Stimulated activated naive CD8-positive, alpha-beta T cell treated with anti-CD3 and anti-CD28 coated beads, Interleukin-15, Interleukin-2, amounts not matched to agents 100 U/mL and 50 U/mL, for 24 hours (primary cell): ENCODE measurements at regions not wholly inside any gene's neighbourhood (a gene's known extent, or its start where the extent isn't known, plus 50 kb on each side); places are given as distances from the start of the nearest gene placed in this dataset.
"Not testable (repeated sequence)": the region's sequence is repeated elsewhere in the genome, so short reads cannot be mapped to it uniquely, and the experiment has no call there.

Experiments
- ATAC-seq: fragments of 150-1000 bp; cut with Tn5 transposase; one replicate; pipeline ENCODE4 v1.10.0; 2021
- DNase-seq: peaks from one replicate; pipeline ENCODE4 v3.0.0; 2021

DNA sequence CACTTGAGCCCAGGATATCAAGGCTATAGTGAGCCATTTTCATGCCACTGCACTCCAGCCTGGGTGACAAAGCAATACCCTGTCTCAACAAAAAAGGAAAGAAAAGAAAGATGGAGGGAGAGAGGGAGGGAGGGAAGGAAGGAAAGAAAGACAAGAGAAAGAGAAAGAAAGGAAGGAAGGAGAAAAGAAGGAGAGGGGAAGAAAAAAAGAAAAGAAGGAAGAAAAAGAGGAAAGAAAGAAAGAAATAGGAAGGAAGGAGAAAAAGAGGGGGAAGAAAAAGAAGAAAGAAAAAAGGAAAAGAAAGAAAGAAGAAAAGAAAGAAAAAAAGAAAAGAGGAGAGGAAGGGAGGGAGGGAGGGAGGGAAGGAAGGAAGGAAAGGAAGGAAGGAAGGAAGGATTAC is 321.5 kb upstream of the CNTNAP2 start:
- ATAC-seq (no peak), DNase-seq (no peak)

DNA sequence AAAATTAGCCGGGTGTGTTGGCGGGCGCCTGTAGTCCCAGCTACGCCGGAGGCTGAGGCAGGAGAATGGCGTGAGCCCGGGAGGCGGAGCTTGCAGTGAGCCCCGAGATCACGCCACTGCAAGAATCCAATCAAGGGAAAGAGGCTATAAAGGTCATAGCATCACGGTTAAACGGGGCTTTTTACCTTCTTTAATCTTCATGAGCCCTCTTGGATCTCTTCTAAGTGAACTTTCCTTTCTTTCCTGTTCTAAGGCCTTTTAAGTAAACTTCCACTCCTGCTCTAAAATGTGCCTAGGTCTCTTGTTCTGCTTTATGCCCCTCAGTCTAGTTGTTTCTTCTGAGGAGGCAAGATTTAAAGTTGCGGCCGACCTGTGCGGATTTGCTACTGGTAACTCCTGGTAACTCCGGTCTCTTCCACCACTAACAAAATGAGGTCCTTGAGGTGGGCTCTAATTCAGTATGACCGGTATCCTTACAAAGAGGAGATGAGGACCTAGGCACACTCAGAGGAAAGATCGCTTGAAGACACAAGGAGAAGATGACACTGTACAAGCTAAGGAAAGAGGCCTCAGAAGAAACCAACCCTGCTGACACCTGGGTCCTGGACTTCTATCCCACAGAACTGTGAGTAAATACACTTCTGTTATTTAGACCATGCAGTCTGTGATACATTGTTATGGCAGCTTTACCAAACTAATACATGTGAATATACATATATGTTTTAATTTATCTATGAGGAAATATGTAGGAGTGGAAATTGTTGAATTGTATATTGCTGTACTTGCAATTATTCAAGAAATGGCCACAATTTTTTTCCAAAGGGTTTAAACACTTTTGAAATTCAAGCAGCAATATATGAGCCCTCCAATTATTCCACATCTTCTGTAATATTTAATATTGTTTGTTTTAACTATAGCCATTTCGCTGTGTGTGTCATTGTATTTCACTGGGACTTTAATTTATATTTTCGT is 331.5 kb upstream of the CNTNAP2 start:
- DNase-seq (no peak), ATAC-seq (no peak)

DNA sequence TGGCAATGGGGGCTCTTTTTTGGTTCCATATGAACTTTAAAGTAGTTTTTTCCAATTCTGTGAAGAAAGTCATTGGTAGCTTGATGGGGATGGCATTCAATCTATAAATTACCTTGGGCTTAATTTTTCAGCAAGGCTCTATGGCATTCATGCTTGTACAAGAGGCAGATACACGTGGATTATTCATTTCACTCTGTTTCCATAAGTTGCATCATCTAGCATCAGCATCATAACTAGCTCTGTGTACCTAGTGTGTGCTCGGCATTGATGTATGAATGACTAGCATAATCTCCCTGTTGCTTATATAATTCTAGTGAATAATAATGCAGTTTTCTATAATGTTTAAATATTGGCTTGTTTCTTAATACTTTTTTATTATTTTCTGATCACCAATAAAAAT is 335.2 kb upstream of the CNTNAP2 start:
- ATAC-seq, DNase-seq: not testable (repeated sequence)

DNA sequence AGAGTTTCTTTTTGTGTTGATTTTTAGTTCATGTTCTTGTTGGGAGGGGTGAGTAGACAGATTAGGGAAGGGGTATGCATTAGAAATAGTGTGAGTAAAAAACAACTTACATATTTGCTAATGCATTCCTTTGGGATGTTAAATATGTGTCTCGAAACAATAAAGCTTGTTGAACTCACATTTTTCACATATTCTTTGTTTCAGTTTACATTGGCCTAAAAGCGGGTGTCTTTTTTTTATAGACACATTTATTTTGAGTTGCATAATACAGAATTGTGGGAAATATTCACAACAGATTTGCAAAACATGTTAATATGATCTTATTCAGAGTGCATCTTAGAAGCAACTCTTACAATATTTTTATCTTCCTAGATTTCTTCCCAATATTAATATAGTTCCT is 337.5 kb upstream of the CNTNAP2 start:
- DNase-seq = no peak
- ATAC-seq = no peak

DNA sequence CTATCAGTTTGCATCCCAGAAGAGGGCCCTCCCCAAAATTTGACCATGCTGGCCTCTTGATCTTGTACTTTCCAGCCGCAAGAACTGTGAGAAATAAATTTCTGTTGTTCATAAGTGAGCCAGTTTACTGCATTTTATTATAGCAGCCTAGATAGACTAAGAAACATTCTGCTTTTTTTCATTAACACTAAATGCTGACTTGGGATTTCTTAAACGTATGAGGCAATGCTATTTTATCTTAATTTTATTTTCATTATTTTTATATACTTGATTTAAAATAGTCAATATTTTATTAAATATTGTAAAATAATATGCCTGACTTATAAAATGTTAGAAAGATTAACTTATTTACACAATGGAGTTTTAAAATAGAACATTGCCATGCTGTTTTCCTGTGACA is 341.8 kb upstream of the CNTNAP2 start:
- DNase-seq (no peak), ATAC-seq (no peak)

DNA sequence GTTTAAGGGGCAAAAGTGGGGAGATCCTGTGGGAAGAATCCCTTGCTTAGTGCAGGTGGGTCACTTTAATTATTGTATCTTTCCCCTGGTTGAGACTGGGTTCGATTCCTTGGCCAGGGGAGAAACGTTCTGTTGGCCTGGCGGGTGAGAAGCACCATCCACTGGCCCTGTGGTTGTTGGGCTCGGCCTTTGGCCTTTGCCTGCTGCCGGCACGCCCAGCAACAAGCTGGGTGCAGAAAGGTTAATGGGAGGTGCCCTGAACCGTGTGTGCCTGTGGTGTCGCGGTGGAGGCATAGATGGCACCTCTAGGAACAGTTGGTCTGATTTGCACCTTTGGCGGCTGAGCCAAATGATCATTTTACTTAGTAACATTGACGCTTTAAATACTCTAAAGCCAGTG is 363.6 kb upstream of the CNTNAP2 start:
- no peak for DNase-seq
- ATAC-seq = no peak

DNA sequence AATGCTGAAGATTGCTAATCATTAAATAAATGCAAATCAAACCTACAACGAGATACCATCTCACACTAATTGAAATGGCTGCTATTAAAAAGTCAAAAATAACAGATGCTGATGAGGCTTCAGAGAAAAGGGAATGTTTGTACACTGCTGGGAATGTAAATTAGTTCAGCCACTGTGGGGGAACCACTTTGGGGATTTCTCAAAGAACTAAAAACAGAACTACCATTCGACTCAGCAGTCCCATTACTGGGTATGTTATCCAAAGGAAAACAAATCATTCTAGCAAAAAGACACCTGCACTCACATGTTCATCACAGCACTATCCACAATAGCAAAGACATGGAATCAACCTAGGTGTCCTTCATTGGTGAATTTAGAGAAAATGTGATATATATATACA is 379.0 kb upstream of the CNTNAP2 start:
- DNase-seq (no peak), ATAC-seq (no peak)

DNA sequence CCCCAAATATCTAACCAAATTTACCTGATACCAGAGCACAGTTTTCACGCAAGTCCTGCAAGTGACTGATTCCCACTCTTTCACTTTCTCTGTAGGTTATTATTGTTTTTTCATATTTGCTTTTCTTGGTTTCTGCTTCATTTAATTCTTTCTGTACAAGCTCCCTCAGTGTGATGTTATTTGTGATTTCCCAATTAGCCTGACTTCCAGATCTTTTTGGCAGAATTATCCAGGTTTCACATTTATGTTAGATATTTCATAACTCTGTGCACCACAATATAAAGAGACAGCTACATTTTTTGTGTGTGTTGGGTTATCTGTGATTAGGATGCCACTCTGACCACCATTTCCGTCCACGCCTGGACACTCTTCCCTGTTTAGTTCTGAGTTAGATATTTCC is 381.5 kb upstream of the CNTNAP2 start:
- ATAC-seq (no peak), DNase-seq (no peak)

DNA sequence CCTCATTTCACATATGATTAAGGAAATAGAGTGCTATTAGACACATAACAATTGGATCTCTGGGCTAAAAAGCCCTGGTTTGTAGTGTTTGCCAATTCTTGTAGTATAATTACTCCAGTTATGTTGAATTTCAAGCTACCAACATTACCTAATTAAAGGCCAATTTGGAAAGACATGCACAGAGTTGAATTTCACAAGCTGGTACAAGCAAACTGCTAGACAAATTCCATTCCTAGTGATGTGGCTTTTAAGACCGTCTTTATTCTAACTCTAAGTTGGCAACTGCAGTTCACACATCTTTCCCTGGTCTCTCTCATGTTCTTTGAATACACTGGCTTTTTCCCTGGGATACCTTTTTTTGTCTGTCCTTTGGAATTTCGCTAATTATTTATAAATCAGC is 384.1 kb upstream of the CNTNAP2 start:
- ATAC-seq (no peak), DNase-seq (no peak)

DNA sequence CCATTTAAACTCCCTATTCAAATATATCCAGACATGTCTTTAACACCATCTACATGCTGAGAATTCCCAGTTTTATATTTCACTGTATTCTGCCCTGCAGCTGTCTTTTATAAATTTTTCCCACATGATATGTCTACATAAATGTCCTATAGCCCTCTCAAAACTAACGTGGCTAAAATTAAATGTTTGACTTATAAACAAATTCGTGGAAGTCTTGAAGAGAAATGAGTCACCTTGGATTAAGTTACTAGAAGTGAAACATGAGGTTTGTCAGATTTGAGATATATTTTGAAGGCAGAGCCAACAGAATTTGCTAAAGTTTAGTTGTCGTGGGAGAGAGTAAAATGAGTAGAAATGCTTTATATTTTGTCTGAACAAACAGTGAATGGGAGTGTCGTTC is 386.9 kb upstream of the CNTNAP2 start:
- no peak for DNase-seq
- no peak for ATAC-seq

DNA sequence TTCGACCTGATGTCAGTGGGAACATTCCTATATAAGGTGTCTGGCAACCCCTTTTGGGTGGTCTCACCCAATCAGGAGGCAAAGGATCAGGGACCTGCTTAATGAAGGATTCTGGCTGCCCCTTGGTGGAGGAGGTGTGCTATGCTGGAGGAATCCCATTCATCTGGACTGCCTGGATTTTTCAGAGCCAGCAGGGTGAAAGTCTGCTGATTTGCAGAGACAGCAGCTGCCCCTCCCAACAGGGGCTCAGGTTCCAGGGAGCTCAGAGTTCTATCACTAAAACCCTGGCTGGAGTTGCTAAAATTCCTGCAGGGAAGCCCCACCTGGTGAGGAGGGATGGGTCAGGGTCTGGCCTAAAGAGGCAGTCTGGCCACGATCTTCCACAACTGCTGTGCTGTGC is 398.5 kb upstream of the CNTNAP2 start:
- DNase-seq (no peak), ATAC-seq (no peak)

DNA sequence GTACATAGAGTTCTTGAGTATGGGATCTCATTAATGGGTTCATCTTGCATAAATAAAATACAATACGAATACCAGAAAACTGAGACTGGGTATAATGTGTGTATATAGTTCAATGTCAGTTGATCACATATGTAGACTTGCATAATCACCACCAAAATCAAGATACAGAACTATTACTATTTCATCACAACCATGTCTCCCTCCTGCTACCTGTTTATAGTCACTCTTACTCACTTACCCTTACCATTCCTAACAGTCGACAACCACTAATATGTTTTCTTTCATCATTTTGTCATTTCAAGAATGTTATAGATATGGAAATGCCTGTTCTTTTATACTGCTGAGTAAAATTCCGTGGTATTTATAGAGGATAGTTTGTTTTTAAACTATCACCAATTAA is 416.1 kb upstream of the CNTNAP2 start:
- DNase-seq (no peak), ATAC-seq (no peak)

DNA sequence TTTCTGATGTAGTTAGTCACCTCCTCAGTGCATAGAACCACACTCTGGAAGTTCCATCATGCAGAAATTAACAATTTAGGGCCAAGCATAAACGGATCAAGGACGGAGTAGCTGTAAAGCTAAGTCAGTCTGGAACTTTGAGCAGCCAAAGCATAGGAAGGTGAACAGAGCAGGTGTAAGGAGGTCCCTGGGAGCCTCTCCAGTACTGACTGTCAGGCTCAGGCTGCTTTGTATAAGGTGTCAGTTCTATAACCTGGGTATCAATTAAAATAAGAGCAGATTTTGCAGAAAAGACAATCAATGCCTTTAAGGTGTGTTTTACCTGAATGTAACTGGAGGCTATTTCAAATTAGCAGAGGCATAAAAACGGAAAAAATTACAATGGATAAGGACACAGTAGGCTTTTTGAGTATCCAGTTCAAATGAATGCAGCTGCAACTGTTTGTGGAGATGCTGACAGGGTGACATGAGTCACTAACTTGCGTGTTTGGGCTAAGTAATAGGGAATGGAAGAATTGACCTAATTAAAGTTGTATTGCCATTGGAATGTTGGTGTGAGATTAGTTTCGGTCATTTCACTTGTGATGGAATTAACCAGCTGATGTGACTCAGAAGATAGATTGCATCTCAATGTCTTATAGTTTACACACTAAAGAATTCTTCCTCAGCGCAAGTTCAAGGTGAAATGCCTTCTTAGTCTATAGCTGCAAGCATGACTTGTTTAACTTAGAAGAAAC is 417.9 kb upstream of the CNTNAP2 start:
- ATAC-seq (no peak), DNase-seq (no peak)

DNA sequence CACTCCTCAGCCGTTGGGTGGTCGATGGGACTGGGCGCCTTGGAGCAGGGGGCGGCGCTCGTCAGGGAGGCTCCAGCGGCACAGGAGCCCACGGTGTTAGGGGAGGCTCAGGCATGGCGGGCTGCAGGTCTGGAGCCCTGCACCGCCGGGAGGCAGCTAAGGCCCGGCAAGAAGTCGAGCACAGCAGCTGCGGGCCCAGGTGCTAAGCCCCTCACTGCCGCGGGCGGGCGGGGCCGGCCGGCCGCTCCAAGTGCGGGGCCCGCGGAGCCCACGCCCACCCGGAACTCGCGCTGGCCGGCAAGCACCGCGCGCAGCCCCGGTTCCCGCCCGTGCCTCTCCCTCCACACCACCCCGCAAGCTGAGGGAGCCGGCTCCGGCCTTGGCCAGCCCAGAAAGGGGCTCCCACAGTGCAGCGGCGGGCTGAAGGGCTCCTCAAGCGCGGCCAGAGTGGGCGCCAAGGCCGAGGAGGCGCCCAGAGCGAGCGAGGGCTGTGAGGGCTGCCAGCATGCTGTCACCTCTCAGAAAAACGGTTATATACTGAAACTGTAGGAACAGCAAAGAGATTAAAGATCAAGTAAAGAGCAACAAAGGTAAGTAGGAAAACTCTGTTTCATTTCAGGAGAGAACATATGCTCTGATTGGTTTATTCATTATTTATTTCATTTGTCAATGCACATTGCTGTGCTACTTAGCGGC is 419.0 kb upstream of the CNTNAP2 start:
- DNase-seq, ATAC-seq: not testable (repeated sequence)

DNA sequence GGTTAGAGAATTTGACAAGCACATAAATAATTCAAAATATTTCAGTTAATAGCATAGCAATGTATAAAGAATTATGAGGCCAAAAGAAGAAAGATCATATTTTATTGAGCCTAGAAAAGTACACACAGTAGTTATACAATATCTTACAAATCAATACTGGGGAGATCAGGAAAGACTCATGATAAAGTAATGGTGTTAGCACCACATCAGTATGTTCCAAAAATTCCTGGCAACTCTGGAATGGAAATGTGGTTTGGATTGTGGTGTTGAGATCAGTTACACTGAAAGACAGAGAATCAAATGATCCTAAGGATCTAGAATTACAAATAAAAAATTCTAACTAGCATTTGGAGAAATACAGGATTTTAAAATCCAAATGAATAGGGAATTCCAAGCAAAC is 420.5 kb upstream of the CNTNAP2 start:
- no peak for DNase-seq
- no peak for ATAC-seq

DNA sequence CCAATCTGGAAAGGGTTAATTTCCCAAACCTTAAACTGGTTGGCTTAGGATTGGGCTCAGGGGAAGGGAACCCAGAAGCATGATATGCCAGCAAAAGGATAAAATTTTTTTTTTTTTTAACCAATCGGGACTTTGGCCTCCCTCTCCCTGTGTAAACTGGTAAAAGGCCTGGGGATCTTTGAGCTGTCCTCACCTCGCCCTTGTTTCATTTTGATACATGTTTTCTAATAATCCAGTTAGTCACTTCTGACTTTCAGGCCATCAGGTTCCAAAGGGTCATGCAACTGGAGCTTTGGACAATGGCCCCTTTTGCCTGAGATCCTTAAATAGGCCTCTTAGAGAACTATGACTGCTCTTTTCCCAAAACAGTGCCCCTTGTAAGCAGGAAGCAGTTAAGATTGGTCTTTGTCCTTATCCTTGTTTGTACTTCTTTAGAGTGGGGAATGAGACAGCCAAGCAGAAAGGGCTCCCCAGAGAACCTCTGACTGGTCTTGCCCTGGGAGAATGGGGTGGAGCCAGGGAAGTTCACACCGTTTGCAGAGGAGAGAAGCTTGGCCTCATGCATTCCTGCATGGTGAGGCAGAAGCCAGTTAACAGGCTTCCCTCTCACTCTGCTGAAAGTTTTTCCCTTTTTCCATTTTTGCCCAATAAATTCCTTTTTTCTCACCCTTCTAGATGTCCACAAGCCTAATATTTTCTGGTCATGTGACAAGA is 424.2 kb upstream of the CNTNAP2 start:
- DNase-seq (no peak), ATAC-seq (no peak)

DNA sequence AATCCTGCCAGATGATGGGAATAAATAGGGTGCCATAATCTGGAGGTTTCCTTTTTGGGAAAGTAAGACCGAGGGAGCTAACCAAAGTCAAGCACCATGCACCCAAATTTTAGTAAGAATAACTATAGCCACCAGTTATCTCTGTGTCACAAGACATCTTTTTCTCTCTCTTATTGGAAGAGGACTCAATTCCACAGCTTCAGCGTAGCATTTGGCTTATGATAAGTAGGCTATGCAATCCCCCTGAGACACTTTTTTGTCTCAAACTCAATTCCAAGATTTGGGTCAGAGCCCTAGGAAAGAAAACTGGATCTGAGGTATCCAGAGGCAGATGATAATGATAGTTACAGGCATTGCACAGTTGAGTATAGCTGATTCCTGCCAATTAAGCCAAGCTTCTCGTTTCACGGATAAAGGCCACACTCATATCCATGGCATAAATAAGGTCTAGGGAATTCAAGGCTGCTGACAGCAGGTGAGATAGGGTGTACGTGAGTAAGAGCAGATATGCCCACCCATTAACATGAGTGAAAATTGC is 425.2 kb upstream of the CNTNAP2 start:
- no peak for ATAC-seq
- DNase-seq = no peak

DNA sequence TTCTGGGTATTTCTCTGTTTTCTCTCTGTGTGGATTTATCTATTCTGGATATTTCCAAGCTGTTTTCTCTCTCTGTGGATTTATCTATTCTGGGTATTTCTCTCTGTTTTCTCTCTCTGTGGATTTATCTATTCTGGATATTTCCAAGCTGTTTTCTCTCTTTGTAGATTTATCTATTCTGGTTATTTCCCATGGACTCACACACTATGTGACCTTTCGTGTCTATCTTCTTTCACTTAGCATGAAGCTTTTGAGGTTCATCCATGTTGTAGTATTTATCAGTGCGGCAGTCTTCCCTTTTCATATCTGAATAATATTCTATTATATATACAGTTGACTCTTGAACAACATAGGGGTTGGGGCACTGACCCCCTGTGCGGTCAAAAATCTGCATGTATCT is 435.0 kb upstream of the CNTNAP2 start:
- no peak for DNase-seq
- ATAC-seq = no peak

DNA sequence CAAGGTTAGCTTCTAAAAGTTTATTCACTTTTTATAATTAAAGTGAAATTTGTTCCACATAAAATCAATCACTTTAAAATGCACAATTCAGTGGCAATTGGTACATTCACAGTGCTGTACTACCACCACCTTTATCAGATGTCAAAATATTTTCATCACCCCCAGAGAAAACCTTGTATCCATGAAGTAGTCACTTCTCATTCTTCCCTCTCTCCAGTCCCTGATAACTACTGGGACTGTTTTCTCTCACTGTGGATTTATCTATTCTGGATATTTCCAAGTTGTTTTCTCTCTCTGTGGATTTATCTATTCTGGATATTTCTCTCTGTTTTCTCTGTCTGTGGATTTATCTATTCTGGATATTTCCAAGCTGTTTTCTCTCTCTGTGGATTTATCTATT is 435.4 kb upstream of the CNTNAP2 start:
- ATAC-seq (no peak), DNase-seq (no peak)

DNA sequence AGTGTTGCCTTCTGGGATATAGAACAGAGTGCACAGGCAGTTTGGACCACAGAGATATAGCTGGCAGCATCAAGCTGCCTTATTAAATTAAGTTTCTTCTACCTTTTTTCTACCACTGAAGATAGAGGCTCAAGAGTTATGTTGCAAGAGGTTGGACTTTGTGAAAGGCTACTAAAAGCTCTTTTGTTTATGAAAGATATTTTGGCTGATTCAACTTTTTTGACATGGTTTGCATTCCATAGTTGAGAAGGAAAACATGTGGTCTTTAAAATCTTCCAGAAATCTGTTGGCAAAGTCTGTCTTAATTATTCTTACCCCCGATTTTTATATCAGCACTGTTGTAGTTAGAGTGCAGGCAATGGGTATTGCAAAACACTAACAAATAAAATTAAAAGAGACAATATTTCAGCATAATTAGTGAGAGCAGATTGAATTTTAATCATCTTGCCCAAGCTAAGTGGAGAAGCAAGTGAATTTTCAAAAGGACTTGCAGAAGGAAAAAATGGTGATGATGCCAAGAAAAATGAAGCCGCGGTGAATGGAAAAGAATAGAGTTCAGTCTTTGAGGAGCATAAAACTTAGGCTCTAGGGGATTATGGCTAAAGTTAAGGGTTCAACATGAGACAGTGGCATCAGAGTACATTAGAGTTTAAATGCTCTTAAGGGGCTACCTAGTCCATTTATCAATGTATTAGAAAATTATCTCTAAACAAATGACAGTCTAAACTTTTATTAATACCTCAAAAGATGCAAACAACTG is 450.9 kb upstream of the CNTNAP2 start:
- no peak for ATAC-seq
- DNase-seq = no peak

DNA sequence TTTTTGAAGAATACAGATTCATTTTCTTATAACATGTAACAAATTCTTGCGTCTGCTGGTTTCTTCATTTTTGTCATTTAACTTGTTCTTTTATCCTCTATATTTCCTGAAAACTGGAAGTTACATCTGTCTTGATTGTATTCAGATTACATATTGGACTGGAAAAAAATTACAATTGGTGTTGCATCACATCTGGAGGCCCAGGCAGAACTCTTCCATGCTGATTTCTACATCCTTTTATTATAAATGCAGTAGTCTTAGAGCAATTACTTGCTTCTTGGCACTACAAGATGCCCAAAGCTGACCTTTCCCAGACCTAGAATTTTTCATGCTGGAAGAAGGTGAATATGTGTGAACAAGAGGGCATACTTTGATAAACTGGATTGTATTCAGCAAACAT is 460.9 kb upstream of the CNTNAP2 start:
- ATAC-seq (no peak), DNase-seq (no peak)
